ENCODE measurements at regions not wholly inside any gene's neighbourhood (a gene's known extent, or its start where the extent isn't known, plus 50 kb on each side); places are given as distances from the start of the nearest gene placed in this dataset.
A peak's percentile ranks its signal among the peaks of the same experiment; 100 is the strongest.

GRCh38 chr15:99921101-99921500, 187.9 kb upstream of the LYSMD4 start:
- intact Hi-C loops (cut with micrococcal nuclease), result loop anchor here (10.0 kb wide), 2 partner anchors 186 to 666 kb away; partner anchors contain the start of genes LYSMD4 (in 2 of the 2) and LRRC28 (in 1 of the 2)
- Mint-ChIP-seq H3K4me3 (peak overlapping the region in 1 of 2 donors; percentile 16), H3K27ac (no peak overlapping the region), H3K36me3 (no peaks in the 10 kb centered on the region), H3K27me3 (ENCODE audit: low read depth in 3 of 3) (peaks cover 39 to 47% (median 42%) of the 10 kb centered on the region in 3 donors), H3K4me1 (peaks cover 24% of the 10 kb centered on the region), H3K9me3 (peaks cover 0 to 2% (median 0%) of the 10 kb centered on the region in 7 donors)
- H3K79me2 ChIP-seq (ENCODE audit: insufficient read depth, low read length), result no peaks in the 10 kb centered on the region
- H3K36me3 ChIP-seq (replicated peaks in 1 of 2; ENCODE audit: control insufficient read depth in 1 of 2, insufficient read depth in 2 of 2, low read length in 2 of 2), result no peaks in the 10 kb centered on the region
- no peak for DNase-seq
- no peaks in the 10 kb centered on the region for H3K9me3 ChIP-seq (replicated peaks in 1 of 2; ENCODE audit: control insufficient read depth in 1 of 2, insufficient read depth in 1 of 2, low read length in 2 of 2)
- H3K27me3 ChIP-seq (ENCODE audit: control insufficient read depth in 2 of 2, insufficient read depth in 2 of 2, low read length in 2 of 2), result peaks cover 21 to 33% of the 10 kb centered on the region in 2 donors
- H3K4me2 ChIP-seq (replicated peaks; ENCODE audit: extremely low read depth, low read length, poor library complexity, severe bottlenecking), result no peak overlapping the region
- no CpG with 5 or more reads among the region's 4 CpGs for WGBS (ENCODE audit: insufficient coverage)
- no peak overlapping the region for H3K27ac ChIP-seq (ENCODE audit: low read depth in 1 of 2, low read length in 2 of 2)
- TF ChIP-seq CTCF (IDR thresholded peaks at IDR 0.05), result no peak
- H3K9ac ChIP-seq (ENCODE audit: insufficient read depth, low read length, poor library complexity, severe bottlenecking), result no peak overlapping the region
- peaks cover 24 to 26% of the 10 kb centered on the region in 2 donors for H3K4me1 ChIP-seq (ENCODE audit: control insufficient read depth in 1 of 2, insufficient read depth in 2 of 2, low read length in 2 of 2)
- no peak overlapping the region for H3K4me3 ChIP-seq (replicated peaks in 1 of 3; ENCODE audit: low read depth in 2 of 3, low read length in 3 of 3)
- no peaks in the 10 kb centered on the region for H4K20me1 ChIP-seq (ENCODE audit: insufficient read depth, low read length)
- no peak overlapping the region for H2AFZ ChIP-seq (ENCODE audit: insufficient read depth, low read depth, low read length, poor library complexity, severe bottlenecking)

GRCh38 chr15:99918072-99918471, 184.8 kb upstream of the LYSMD4 start:
- H3K36me3 Mint-ChIP-seq, result no peaks in the 10 kb centered on the region
- TF ChIP-seq CTCF (IDR thresholded peaks at IDR 0.05), result no peak
- peaks cover 43 to 45% of the 10 kb centered on the region in 2 donors for H3K4me1 ChIP-seq (ENCODE audit: control insufficient read depth in 1 of 2, insufficient read depth in 2 of 2, low read length in 2 of 2)
- H3K4me1 Mint-ChIP-seq, result peaks cover 36% of the 10 kb centered on the region
- WGBS (ENCODE audit: insufficient coverage), result no CpG with 5 or more reads among the region's 9 CpGs
- no peaks in the 10 kb centered on the region for H3K36me3 ChIP-seq (replicated peaks in 1 of 2; ENCODE audit: control insufficient read depth in 1 of 2, insufficient read depth in 2 of 2, low read length in 2 of 2)
- H3K9ac ChIP-seq (ENCODE audit: insufficient read depth, low read length, poor library complexity, severe bottlenecking), result no peak overlapping the region
- H3K79me2 ChIP-seq (ENCODE audit: insufficient read depth, low read length), result no peaks in the 10 kb centered on the region
- no peak overlapping the region for H3K4me3 ChIP-seq (replicated peaks in 1 of 3; ENCODE audit: low read depth in 2 of 3, low read length in 3 of 3)
- no peak for DNase-seq
- peaks cover 0 to 4% (median 0%) of the 10 kb centered on the region in 7 donors for H3K9me3 Mint-ChIP-seq
- no peak overlapping the region for H2AFZ ChIP-seq (ENCODE audit: insufficient read depth, low read depth, low read length, poor library complexity, severe bottlenecking)
- H3K27ac Mint-ChIP-seq, result peak overlapping the region in 1 of 7 donors; percentile 63
- H3K27me3 Mint-ChIP-seq (ENCODE audit: low read depth in 3 of 3), result peaks cover 20 to 35% (median 30%) of the 10 kb centered on the region in 3 donors
- peaks cover 8 to 20% of the 10 kb centered on the region in 2 donors for H3K27me3 ChIP-seq (ENCODE audit: control insufficient read depth in 2 of 2, insufficient read depth in 2 of 2, low read length in 2 of 2)
- H3K9me3 ChIP-seq (replicated peaks in 1 of 2; ENCODE audit: control insufficient read depth in 1 of 2, insufficient read depth in 1 of 2, low read length in 2 of 2), result no peaks in the 10 kb centered on the region
- peak overlapping the region in 1 of 2 donors; percentile 98 for H3K27ac ChIP-seq (ENCODE audit: low read depth in 1 of 2, low read length in 2 of 2)
- no peak overlapping the region for H3K4me2 ChIP-seq (replicated peaks; ENCODE audit: extremely low read depth, low read length, poor library complexity, severe bottlenecking)
- intact Hi-C loops (cut with micrococcal nuclease), result loop anchor here in 1 of 2 donors (10.0 kb wide), 1 partner anchor 437 kb away; no protein-coding TSS in a partner anchor
- H3K4me3 Mint-ChIP-seq, result no peak overlapping the region
- no peaks in the 10 kb centered on the region for H4K20me1 ChIP-seq (ENCODE audit: insufficient read depth, low read length)

All from CD14-positive monocyte (primary cell).